Neuron (in vitro differentiated cells): ENCODE measurements at regions not wholly inside any gene's neighbourhood (a gene's known extent, or its start where the extent isn't known, plus 50 kb on each side); places are given as distances from the start of the nearest gene placed in this dataset.
"Not testable (repeated sequence)": the region's sequence is repeated elsewhere in the genome, so short reads cannot be mapped to it uniquely, and the experiment has no call there.

ENCODE experiments used
- H2AFZ ChIP-seq: one replicate; pipeline ENCODE4 v1.6.1; 2013; ENCODE audit warnings: low read depth, mild to moderate bottlenecking, inconsistent platforms, low read length, moderate library complexity
- H3K27me3 ChIP-seq: one replicate; pipeline ENCODE4 v1.6.1; 2013; ENCODE audit warnings: low read length; ENCODE audit not compliant: insufficient read depth
- H3K36me3 ChIP-seq: one replicate; pipeline ENCODE4 v1.6.1; 2013; ENCODE audit warnings: low read length; ENCODE audit not compliant: insufficient read depth
- H3K4me1 ChIP-seq: one replicate; pipeline ENCODE4 v1.6.1; 2013; ENCODE audit warnings: low read length; ENCODE audit not compliant: insufficient read depth
- H3K4me3 ChIP-seq: 2 replicates; pipeline ENCODE4 v1.5.1; 2013; ENCODE audit warnings: mild to moderate bottlenecking, low read length, moderate library complexity
- H3K9me3 ChIP-seq: one replicate; pipeline ENCODE4 v1.6.1; 2013; ENCODE audit warnings: low read length

GRCh38 chr2:39487398-39488250 is 50.5 kb upstream of the MAP4K3 start:
- Histone ChIP-seq H3K9me3 (no peaks in the 10 kb centered on the region), H3K4me1 (peaks cover 10% of the 10 kb centered on the region), H3K4me3 (no peak overlapping the region), H3K36me3 (no peaks in the 10 kb centered on the region), H3K27me3 (no peaks in the 10 kb centered on the region), H2AFZ (no peak overlapping the region)

DNA sequence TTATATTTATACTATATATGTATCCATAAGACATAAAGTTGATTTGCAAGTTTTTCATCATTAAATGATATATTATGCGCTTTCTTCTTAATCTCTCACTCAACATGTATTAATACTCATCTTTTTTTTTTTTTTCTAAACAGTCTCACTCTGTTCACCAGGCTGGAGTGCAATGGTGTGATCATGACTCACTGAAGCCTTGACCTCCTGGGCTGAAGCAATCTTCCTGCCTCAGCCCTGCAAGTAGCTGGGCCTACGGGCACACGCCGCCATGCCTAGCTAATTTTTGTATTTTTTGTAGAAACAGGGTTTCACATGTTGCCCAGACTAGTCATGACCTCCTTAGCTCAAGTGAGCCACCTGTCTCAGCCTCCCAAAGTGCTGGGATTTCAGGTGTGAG is 51.4 kb upstream of the MAP4K3 start:
- Histone ChIP-seq H3K36me3 (no peaks in the 10 kb centered on the region), H3K4me1 (peaks cover 10% of the 10 kb centered on the region), H3K9me3 (no peaks in the 10 kb centered on the region), H3K4me3 (no peak overlapping the region), H3K27me3 (no peaks in the 10 kb centered on the region), H2AFZ (no peak overlapping the region)

GRCh38 chr2:39490586-39490985 is 53.5 kb upstream of the MAP4K3 start:
- peaks cover 14% of the 10 kb centered on the region for H3K4me1 ChIP-seq
- H3K36me3 ChIP-seq, result no peaks in the 10 kb centered on the region

GRCh38 chr2:39491653-39492052 is 54.6 kb upstream of the MAP4K3 start:
- Histone ChIP-seq H3K27me3 (no peaks in the 10 kb centered on the region), H3K36me3 (no peaks in the 10 kb centered on the region), H2AFZ (no peak overlapping the region), H3K4me1 (peaks cover 14% of the 10 kb centered on the region), H3K4me3 (no peak overlapping the region), H3K9me3 (no peaks in the 10 kb centered on the region)

More at GRCh38 chr2:39490586-39490985, 53.5 kb upstream of the MAP4K3 start:
- no peak overlapping the region for H2AFZ ChIP-seq
- no peak overlapping the region for H3K4me3 ChIP-seq
- H3K27me3 ChIP-seq, result no peaks in the 10 kb centered on the region
- no peaks in the 10 kb centered on the region for H3K9me3 ChIP-seq

DNA sequence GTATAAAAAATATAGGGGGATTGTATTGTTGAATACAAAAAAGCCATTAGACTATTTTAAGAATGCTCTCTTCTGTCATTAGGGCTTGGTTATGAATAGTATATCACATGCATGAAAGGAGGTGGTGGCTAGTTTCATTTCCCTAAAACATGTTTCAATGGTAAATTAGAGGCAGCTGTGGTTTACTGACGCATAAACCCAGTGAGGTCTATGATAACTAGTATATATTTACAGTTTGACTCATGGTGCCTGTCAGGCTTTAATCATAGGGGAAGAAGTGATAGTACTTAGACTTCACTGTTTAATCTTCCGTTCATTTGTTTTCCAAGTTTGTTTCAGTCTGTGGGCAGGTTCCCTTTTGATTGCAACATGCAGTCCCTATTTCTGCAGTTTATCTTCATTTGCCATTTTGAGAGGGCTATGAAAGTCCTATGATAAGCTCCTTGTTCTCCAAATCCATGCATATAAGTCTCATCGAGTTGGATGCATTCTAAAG is 55.1 kb upstream of the MAP4K3 start:
- no peaks in the 10 kb centered on the region for H3K27me3 ChIP-seq
- H3K9me3 ChIP-seq, result no peaks in the 10 kb centered on the region
- H3K36me3 ChIP-seq, result no peaks in the 10 kb centered on the region
- H3K4me1 ChIP-seq, result peaks cover 13% of the 10 kb centered on the region
- no peak overlapping the region for H3K4me3 ChIP-seq
- H2AFZ ChIP-seq, result no peak overlapping the region

- H2AFZ ChIP-seq, result no peak overlapping the region
- H3K27me3 ChIP-seq, result no peaks in the 10 kb centered on the region
- H3K9me3 ChIP-seq, result no peaks in the 10 kb centered on the region
- peaks cover 7% of the 10 kb centered on the region for H3K4me1 ChIP-seq
- H3K4me3 ChIP-seq, result no peak overlapping the region
- H3K36me3 ChIP-seq, result no peaks in the 10 kb centered on the region
Observed at GRCh38 chr2:39492716-39493115, 55.6 kb upstream of the MAP4K3 start.

DNA sequence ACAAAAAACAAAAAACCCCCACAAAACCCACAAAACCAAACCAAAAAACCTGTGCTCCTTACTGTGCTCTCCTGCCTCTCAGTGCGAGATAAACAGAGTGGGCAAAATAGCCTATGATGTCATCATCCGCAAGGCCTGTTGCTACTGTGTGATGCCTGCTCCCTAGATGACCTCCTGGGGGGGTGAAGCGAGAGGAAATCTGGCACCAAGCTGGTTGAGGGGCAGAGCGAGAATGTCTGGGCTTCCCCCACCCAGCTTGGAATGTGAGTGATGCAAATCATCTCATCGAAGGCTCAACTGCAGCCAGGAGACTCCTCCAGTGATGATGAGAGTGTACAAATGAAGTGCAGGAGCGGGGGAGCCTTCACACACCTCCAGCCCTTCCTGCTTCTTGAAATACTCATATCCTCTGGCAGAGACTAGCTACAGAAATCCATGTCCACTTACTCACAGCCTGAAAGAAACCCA is 57.7 kb upstream of the MAP4K3 start:
- no peaks in the 10 kb centered on the region for H3K27me3 ChIP-seq
- H2AFZ ChIP-seq, result no peak overlapping the region
- H3K9me3 ChIP-seq, result no peaks in the 10 kb centered on the region
- no peak overlapping the region for H3K4me3 ChIP-seq
- H3K36me3 ChIP-seq, result no peaks in the 10 kb centered on the region
- peaks cover 5% of the 10 kb centered on the region for H3K4me1 ChIP-seq

- Histone ChIP-seq H3K4me1 (peaks cover 5% of the 10 kb centered on the region), H3K9me3 (no peaks in the 10 kb centered on the region), H3K4me3 (no peak overlapping the region), H3K36me3 (no peaks in the 10 kb centered on the region), H3K27me3 (no peaks in the 10 kb centered on the region), H2AFZ (no peak overlapping the region)
Observed at GRCh38 chr2:39497082-39497801, 60.2 kb upstream of the MAP4K3 start.

DNA sequence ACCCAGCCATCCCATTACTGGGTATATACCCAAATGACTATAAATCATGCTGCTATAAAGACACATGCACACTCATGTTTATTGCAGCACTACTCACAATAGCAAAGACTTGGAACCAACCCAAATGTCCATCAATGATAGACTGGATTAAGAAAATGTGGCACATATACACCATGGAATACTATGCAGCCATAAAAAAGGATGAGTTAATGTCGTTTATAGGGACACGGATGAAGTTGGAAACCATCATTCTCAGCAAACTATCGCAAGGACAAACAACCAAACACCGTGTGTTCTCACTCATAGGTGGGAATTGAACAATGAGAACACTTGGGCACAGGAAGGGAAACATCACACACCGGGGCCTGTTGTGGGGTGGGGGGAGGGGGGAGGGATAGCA is 61.1 kb upstream of the MAP4K3 start:
- not testable (repeated sequence) for H3K9me3 ChIP-seq, H3K4me1 ChIP-seq, H2AFZ ChIP-seq, H3K36me3 ChIP-seq, H3K27me3 ChIP-seq, H3K4me3 ChIP-seq

- Histone ChIP-seq H3K36me3 (no peaks in the 10 kb centered on the region), H2AFZ (no peak overlapping the region), H3K27me3 (no peaks in the 10 kb centered on the region), H3K9me3 (no peaks in the 10 kb centered on the region), H3K4me1 (peaks cover 5% of the 10 kb centered on the region), H3K4me3 (no peak overlapping the region)
Observed at GRCh38 chr2:39498786-39499185, 61.7 kb upstream of the MAP4K3 start.

DNA sequence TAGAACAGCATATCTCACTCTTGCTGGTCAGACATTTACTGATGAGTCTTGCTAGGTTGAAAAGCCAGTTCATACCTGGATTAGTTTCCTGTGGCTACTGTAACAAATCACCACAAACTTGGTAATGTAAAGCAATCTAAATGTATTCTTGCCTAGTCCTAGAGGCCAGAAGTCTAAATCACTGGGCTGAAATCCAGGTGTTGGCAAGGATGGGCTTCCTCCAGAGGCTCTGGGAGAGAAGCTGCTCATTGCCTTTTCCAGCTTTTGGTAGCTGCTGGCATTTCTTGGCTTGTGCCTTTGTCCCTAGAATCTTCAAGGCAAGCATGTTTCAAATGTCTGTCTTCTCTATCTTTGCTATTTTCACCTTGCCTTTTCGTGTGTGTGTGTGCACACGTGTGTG is 62.3 kb upstream of the MAP4K3 start:
- no peaks in the 10 kb centered on the region for H3K36me3 ChIP-seq
- H3K4me1 ChIP-seq, result peaks cover 5% of the 10 kb centered on the region
- no peak overlapping the region for H2AFZ ChIP-seq
- H3K27me3 ChIP-seq, result no peaks in the 10 kb centered on the region
- no peaks in the 10 kb centered on the region for H3K9me3 ChIP-seq
- H3K4me3 ChIP-seq, result no peak overlapping the region

- no peaks in the 10 kb centered on the region for H3K36me3 ChIP-seq
- no peaks in the 10 kb centered on the region for H3K27me3 ChIP-seq
- H3K4me3 ChIP-seq, result no peak overlapping the region
- H3K9me3 ChIP-seq, result no peaks in the 10 kb centered on the region
- H2AFZ ChIP-seq, result no peak overlapping the region
- H3K4me1 ChIP-seq, result no peaks in the 10 kb centered on the region
Observed at GRCh38 chr2:39501412-39501811, 64.3 kb upstream of the MAP4K3 start.

GRCh38 chr2:39503277-39503676 is 66.2 kb upstream of the MAP4K3 start:
- no peaks in the 10 kb centered on the region for H3K27me3 ChIP-seq
- H3K4me1 ChIP-seq, result no peaks in the 10 kb centered on the region
- H3K9me3 ChIP-seq, result no peaks in the 10 kb centered on the region

More at GRCh38 chr2:39503277-39503676, 66.2 kb upstream of the MAP4K3 start:
- Histone ChIP-seq H2AFZ (no peak overlapping the region), H3K36me3 (no peaks in the 10 kb centered on the region), H3K4me3 (no peak overlapping the region)
